ENCODE measurements at regions not wholly inside any gene's neighbourhood (a gene's known extent, or its start where the extent isn't known, plus 50 kb on each side); places are given as distances from the start of the nearest gene placed in this dataset.
"Not testable (repeated sequence)": the region's sequence is repeated elsewhere in the genome, so short reads cannot be mapped to it uniquely, and the experiment has no call there.

- no peak overlapping the region for H3K4me3 ChIP-seq (ENCODE audit: low read depth, low read length)
- TF ChIP-seq CTCF (IDR thresholded peaks at IDR 0.05; ENCODE audit: borderline replicate concordance, insufficient read depth, low read depth, low read length): no peak
These were observed 261.0 kb downstream of the SOX9 start for GRCh38 chr17:72381597-72382397.

GRCh38 chr17:72382971-72383722, 262.3 kb downstream of the SOX9 start:
- no peak overlapping the region for H3K4me3 ChIP-seq (ENCODE audit: low read depth, low read length)
- no peak for TF ChIP-seq CTCF (IDR thresholded peaks at IDR 0.05; ENCODE audit: borderline replicate concordance, insufficient read depth, low read depth, low read length)

GRCh38 chr17:72385475-72385874, 264.7 kb downstream of the SOX9 start:
- no peak for TF ChIP-seq CTCF (IDR thresholded peaks at IDR 0.05; ENCODE audit: borderline replicate concordance, insufficient read depth, low read depth, low read length)
- no peak overlapping the region for H3K4me3 ChIP-seq (ENCODE audit: low read depth, low read length)

DNA sequence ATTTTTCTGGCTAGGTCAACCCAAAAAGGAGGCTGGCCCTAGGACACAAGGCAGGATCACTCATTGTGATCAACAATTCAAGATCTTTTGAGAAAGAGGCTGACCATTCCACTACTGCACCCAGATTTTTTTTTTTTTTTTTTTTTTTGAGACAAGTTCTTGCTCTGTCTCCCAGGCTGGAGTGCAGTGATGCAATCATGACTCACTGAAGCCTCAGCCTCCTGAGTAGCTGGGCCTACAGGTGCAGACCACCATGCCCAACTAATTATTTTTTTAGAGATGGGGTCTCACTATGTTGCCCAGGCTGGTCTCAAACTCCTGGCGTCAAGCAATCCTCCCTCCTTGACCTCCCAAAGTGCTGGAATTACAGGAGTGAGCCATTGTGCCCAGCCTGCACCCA, 265.4 kb downstream of the SOX9 start:
- not testable (repeated sequence) for H3K4me3 ChIP-seq (ENCODE audit: low read depth, low read length)

DNA sequence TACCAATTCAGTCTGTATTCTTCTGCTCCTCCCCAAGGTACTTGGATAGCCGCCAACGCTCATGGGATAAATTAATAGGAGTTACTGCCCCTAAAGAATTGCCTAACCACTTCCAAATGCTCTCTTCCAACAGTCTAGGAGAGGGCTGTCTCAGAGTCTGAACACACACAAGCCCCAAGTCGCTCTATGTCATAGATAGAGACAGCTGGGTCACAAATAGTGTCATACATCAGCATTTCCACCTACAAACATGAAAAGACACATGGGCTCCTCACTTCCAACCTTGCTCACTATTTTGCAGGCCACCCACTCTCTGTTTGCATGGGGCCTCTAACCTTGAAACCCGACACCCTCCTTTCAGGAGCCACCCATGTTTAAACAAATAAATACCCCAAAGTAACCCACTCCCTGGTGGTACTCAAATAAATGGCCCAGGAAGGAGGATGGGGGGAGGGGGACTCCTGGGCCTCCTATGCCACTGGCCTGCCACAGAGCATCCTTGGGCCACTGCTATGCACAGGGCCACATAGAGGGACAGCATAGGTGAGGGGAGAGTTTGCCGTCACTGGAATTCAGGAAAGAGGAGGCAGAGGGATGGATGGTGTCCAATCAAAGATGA, 265.9 kb downstream of the SOX9 start:
- TF ChIP-seq CTCF (IDR thresholded peaks at IDR 0.05; ENCODE audit: borderline replicate concordance, insufficient read depth, low read depth, low read length): no peak
- H3K4me3 ChIP-seq (ENCODE audit: low read depth, low read length): no peak overlapping the region

- no peak overlapping the region for H3K4me3 ChIP-seq (ENCODE audit: low read depth, low read length)
These were observed 266.7 kb downstream of the SOX9 start for GRCh38 chr17:72387487-72387886.

More at GRCh38 chr17:72387487-72387886, 266.7 kb downstream of the SOX9 start:
- no peak for TF ChIP-seq CTCF (IDR thresholded peaks at IDR 0.05; ENCODE audit: borderline replicate concordance, insufficient read depth, low read depth, low read length)
